T-helper 1 cell treated with Interleukin-12 subunit alpha and Interleukin-12 subunit beta and Interleukin-4 antibody, amounts not matched to agents 30 μg/mL and 1 μg/mL, for 36 hours (primary cell): ENCODE measurements at regions not wholly inside any gene's neighbourhood (a gene's known extent, or its start where the extent isn't known, plus 50 kb on each side); places are given as distances from the start of the nearest gene placed in this dataset.
"Not testable (repeated sequence)": the region's sequence is repeated elsewhere in the genome, so short reads cannot be mapped to it uniquely, and the experiment has no call there.

ENCODE experiments used
- H3K27ac Mint-ChIP-seq: one replicate; pipeline ENCODE4 v1.8.0; 2021; ENCODE audit warnings: mild to moderate bottlenecking, mixed read lengths
- H3K27me3 Mint-ChIP-seq: one replicate; pipeline ENCODE4 v1.8.0; 2021; ENCODE audit warnings: low read depth, mixed read lengths
- H3K36me3 Mint-ChIP-seq: one replicate; pipeline ENCODE4 v1.8.0; 2021; ENCODE audit warnings: low read depth, mixed read lengths
- H3K4me1 Mint-ChIP-seq: one replicate; pipeline ENCODE4 v1.8.0; 2021; ENCODE audit warnings: low read depth, mixed read lengths
- H3K4me3 Mint-ChIP-seq: one replicate; pipeline ENCODE4 v1.8.0; 2021; ENCODE audit warnings: mild to moderate bottlenecking, moderate library complexity, mixed read lengths
- H3K9me3 Mint-ChIP-seq: one replicate; pipeline ENCODE4 v1.8.0; 2021; ENCODE audit warnings: mixed read lengths

DNA sequence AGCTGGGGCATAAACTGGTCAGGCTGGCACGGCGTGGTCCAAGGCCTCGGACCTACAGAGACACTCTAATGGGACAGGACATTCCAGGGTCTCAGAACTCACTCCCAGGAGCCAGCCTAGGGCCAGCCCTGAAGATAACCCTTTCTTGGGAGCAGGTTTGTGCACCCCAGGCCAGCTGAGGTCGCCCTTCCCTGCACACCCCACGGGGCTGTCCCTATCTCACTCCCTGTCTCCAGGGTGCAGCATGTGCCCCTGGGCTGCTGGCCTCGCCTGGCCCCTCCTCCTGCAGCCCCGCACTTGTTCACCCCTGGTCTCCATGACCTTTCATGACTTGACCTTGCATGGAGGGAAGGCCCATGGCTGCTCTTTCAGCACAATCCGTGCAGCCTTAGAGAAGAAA lies 1321.8 kb downstream of the BRD1 start:
- H3K36me3 Mint-ChIP-seq: no peaks in the 10 kb centered on the region
- H3K27me3 Mint-ChIP-seq: no peaks in the 10 kb centered on the region
- no peak overlapping the region for H3K27ac Mint-ChIP-seq
- H3K4me1 Mint-ChIP-seq: no peaks in the 10 kb centered on the region
- no peaks in the 10 kb centered on the region for H3K9me3 Mint-ChIP-seq
- H3K4me3 Mint-ChIP-seq: no peak overlapping the region

DNA sequence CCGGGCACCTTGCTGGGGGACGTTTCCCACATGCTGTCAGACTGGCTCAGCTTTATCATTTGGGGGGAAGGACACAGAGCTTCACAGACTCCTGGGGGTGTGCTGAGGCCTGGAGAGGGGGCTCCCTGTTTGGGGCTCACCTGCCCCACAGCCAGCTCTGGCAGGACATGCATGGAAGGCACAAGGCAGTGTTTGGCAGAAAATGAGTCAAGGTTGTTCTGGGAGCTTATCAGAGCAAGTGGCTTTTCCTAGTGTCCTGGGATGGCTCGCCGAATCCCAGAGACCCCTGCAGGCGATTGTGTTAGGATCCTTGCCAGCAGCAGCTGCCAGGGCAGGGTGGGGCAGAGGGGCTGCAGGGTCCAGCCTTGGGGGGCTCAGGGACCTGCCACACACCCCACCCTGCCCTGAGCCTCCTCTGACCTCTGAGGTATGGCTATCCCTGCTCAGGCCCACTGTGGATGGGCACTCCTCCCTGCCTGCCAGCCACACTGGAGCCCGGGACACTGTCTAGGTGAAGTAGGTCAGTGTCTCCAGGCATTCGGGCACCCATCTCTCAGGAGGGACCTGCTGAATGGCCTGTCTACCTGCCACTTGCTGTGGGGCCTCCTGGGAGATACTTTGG lies 1323.0 kb downstream of the BRD1 start:
- Mint-ChIP-seq H3K27me3 (no peaks in the 10 kb centered on the region), H3K36me3 (no peaks in the 10 kb centered on the region), H3K9me3 (no peaks in the 10 kb centered on the region), H3K4me3 (no peak overlapping the region), H3K4me1 (no peaks in the 10 kb centered on the region), H3K27ac (no peak overlapping the region)

DNA sequence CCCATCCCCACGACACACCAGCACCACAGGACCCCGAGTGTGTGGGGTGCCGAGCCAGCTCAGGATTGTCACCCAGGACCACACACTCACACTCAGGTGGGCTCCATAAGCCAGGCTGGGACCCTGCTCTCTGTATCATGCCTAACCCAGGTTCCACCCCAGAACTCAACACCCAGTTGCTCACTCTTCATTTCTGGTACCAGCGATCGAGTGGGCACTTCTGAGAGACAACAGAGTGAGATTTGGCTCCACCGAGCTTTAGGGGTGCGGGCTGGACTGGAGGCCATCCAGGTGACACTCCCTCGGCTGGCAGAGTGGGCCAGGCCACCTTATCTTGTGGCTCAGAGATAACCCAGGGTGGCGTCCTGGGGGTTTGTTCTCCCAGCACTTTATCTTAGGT lies 1323.8 kb downstream of the BRD1 start:
- Mint-ChIP-seq H3K9me3 (no peaks in the 10 kb centered on the region), H3K36me3 (no peaks in the 10 kb centered on the region), H3K27me3 (no peaks in the 10 kb centered on the region), H3K27ac (no peak overlapping the region), H3K4me1 (no peaks in the 10 kb centered on the region), H3K4me3 (no peak overlapping the region)

DNA sequence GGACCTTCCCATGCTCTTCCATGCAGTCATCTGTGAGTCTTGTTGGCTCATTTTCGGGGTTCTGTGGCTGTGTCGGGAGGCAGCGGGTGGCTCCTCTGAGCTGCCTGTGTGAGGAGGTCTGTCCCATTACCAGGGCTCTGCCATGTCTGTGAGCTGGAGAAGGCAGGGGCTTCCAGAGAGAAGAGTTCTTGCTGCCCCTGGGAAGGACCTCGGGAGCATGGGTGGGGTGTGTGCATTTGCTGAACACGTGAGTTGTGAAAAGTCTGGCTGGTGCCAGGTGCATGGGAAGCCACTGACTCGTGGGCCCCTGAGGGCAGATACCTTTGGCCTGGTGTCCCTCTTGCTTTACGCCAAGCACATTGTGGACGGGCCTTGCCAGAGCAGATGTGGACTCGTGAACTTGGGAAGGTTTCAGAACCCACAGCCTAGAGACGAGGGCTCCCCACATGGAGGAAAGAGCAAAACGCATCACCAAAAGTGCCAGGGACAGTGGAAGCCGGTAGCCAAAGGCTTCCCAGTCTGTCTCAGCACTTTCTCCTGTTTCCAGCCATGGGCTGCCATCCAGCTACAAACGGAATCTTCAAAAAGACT lies 1324.5 kb downstream of the BRD1 start:
- no peaks in the 10 kb centered on the region for H3K4me1 Mint-ChIP-seq
- no peaks in the 10 kb centered on the region for H3K9me3 Mint-ChIP-seq
- H3K36me3 Mint-ChIP-seq: no peaks in the 10 kb centered on the region
- no peak overlapping the region for H3K27ac Mint-ChIP-seq
- no peaks in the 10 kb centered on the region for H3K27me3 Mint-ChIP-seq
- H3K4me3 Mint-ChIP-seq: no peak overlapping the region

DNA sequence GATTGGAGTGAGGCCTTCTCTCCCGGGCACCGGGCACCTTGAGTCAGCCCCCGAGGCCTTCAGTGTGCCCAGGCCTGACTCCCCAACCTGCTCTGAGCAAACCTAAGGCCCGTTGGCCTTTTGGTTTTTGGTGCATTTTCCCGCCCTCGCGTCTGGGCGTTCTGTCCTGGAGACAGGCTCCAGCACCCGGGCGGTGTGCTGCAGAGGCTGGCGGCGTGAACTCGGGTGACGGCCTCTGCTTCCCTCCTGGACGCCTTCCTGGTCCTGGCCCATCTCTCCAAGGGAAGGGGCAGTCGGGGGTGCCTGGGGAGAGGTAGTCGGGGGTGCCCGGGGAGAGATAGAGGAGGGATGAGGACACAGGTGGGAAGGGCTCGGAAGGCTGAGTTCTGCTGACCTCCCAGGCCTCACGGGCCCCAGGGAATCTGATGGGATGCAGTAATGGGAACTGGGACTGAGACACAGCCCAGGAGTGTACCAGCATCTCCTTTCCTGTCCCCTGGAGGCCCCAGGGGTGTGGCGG lies 1326.4 kb downstream of the BRD1 start:
- H3K4me1 Mint-ChIP-seq: no peaks in the 10 kb centered on the region
- no peak overlapping the region for H3K27ac Mint-ChIP-seq
- no peaks in the 10 kb centered on the region for H3K9me3 Mint-ChIP-seq
- H3K27me3 Mint-ChIP-seq: no peaks in the 10 kb centered on the region
- H3K36me3 Mint-ChIP-seq: no peaks in the 10 kb centered on the region
- H3K4me3 Mint-ChIP-seq: no peak overlapping the region

DNA sequence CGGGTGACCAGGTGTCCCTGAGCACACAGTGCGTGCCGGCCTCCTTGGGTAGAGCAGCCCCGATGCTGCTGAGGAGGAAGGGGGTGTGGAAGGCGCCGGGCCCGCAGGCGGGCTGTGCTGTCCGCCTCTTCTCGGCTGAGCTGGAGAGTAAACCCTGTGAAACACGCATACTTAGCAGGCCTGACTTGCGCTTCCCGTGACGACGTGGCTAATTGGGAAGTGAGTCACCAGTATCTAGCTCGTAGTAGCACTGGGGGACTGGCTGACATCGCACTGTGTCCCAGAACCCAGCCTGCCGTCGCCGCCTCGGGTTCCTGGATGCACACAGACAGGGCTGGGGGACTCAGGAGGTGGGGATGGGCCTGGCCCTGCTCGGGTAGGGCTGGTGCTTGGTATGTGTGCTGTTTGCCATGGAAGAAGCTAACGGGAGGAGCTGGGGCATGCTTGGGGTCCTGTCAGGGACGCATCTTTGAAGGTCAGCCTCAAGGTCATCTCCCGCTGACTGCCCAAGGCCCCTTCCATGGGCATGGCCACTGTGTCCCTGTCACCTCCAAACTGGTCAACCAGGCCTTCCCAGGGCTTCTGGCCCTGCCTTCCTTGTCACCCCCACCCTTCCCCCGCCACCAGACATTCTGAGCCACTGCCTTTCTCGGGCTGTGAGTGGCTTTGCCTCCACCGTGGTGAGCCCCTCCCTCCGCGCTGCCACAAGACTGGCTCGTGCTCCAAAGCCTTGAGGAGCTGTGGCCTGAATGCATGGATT lies 1327.0 kb downstream of the BRD1 start:
- no peak overlapping the region for H3K27ac Mint-ChIP-seq
- no peaks in the 10 kb centered on the region for H3K4me1 Mint-ChIP-seq
- H3K9me3 Mint-ChIP-seq: no peaks in the 10 kb centered on the region
- no peak overlapping the region for H3K4me3 Mint-ChIP-seq
- H3K27me3 Mint-ChIP-seq: no peaks in the 10 kb centered on the region
- no peaks in the 10 kb centered on the region for H3K36me3 Mint-ChIP-seq

DNA sequence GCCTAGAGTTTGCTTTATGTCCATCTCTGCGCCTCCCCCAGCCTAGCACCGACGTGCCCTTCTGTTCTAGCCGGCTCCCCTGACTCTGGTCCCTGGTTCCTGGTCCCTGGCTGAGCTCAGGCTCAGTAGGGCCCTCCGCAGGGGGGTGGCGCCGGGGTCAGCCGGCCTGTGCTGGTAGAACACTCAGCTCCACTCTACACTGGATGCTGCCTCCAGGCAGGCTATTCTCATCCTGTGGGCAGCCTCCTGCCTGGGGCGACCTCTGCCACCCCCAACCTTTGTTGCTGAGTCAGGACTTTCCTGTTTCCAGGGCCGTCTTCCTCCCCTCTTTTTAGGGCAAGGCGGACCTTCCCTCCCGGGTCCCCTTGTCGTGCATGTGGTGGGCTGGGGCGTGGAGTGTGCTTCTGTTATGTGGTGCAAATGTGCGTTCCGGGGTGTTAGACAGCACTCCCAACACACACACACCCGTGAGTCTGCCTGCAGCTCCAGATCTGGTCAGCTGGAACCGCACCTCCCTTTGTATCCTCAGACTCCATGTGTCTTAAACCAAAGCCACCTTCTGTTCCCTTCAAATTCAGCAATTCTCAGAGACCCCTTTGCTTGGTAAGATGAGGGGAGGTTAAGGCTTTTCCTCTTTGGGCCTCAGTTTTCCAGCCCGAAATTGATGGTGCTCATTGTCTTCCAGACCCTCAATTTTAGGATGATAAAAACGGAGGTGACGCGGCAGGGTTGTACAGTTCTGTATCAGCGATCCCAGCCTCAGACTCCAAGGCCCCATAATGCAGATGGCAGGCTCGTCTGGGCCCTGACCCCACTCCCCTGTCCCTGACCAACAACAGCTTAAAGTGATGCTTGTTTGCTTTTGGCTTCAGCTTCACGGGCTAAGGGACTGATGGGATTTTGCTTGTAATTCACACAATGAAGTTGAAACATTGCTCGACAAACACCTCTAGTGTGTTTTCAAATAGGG lies 1327.9 kb downstream of the BRD1 start:
- Mint-ChIP-seq H3K36me3 (no peaks in the 10 kb centered on the region), H3K27ac (no peak overlapping the region), H3K9me3 (no peaks in the 10 kb centered on the region), H3K4me1 (no peaks in the 10 kb centered on the region), H3K27me3 (no peaks in the 10 kb centered on the region), H3K4me3 (no peak overlapping the region)

DNA sequence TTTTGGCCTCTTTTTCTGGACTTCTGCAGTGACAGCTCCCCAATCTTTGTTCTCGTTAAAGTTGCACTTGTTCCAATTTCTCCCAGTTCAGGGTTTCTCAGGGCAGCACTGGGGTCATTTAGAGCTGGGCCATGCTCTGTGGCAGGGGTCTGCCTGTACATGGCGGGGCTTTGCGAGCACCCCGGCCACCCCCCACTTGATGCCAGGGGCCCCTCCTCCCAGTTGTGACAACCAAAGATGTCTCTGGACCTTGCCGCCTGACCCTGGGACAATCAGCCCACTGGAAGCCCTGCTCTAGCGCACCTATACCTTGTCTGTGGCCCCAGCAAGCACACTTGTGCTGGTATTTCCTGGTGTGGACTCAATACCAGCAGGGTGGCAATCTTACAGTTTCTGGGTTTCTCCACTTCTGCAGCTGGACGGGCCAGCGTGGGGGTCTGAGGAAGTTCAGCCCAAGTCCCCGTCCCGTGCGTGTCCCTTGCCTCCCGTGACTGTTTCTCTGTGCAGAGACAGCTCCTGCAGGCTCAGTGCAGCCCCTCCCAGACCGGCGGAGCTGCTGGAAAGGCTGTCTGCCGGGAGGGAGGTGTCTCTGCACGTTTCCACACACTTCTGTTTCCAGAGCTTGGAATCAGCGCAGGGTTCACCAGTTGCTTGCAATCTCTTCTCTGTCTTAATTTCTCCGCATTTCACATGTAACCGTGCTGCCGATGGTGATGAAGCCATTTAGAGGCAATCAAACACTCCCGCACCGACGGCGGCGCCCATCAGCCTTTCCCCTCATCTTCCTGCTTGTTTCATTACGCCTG lies 1328.9 kb downstream of the BRD1 start:
- H3K27ac Mint-ChIP-seq: no peak overlapping the region
- H3K4me1 Mint-ChIP-seq: no peaks in the 10 kb centered on the region
- no peaks in the 10 kb centered on the region for H3K36me3 Mint-ChIP-seq
- peaks cover 5% of the 10 kb centered on the region for H3K27me3 Mint-ChIP-seq
- no peaks in the 10 kb centered on the region for H3K9me3 Mint-ChIP-seq
- no peak overlapping the region for H3K4me3 Mint-ChIP-seq

DNA sequence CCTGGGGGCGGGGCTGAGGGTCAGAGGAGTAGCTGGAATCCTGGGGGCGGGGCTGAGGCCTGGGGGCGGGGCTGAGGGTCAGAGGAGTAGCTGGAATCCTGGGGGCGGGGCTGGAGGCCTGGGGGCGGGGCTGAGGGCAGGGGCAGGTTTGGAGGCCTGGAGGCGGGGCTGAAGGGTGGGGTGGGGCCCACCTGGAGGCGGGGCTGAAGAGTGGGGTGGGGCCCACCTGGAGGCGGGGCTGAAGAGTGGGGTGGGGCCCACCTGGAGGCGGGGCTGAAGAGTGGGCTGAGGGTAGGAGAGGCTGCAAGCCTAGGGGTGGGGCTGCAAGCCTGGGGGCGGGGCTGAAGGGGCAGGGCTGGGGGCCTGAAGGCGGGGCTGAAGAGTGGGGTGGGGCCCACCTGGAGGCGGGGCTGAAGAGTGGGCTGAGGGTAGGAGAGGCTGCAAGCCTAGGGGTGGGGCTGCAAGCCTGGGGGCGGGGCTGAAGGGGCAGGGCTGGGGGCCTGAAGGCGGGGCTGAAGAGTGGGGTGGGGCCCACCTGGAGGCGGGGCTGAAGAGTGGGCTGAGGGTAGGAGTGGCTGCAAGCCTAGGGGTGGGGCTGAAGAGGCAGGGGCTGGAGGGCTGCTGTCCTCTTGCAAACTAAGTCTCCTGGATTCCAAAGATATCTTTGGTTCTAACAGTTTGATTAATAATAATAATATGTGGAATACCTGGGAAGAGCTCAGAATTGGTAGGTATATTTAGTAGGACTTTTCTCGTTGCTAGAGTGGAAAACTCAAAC lies 1329.7 kb downstream of the BRD1 start:
- H3K27ac Mint-ChIP-seq: not testable (repeated sequence)

DNA sequence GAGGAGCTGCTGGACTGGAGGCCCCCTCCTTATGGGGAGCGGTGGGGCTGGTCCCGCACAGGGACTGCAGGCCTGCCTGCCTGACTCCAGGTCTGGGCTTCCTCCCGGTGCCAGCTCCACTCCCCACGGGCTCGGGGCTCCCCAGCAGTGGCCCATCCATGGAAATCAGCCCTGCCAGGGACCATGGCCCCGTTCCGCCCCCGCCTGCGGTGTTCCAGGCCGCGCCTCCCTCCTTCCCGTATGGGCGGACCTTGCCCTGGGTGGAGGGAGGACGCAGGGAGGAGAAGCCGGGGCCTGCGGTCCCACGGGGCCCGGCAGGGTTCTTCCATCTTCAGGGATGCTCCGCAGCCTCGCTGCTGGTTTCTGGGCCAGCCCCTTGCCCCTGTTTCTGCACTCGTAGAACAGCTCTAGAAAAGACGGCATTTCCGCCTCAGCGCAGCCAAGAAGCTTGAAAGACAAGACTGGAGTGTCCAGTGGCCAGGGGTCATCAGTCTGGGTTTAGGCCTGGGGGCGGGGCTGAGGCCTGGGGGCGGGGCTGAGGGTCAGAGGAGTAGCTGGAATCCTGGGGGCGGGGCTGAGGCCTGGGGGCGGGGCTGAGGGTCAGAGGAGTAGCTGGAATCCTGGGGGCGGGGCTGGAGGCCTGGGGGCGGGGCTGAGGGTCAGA lies 1330.6 kb downstream of the BRD1 start:
- no peak overlapping the region for H3K4me3 Mint-ChIP-seq
- no peaks in the 10 kb centered on the region for H3K9me3 Mint-ChIP-seq
- H3K4me1 Mint-ChIP-seq: no peaks in the 10 kb centered on the region
- no peaks in the 10 kb centered on the region for H3K36me3 Mint-ChIP-seq
- no peak overlapping the region for H3K27ac Mint-ChIP-seq
- H3K27me3 Mint-ChIP-seq: peaks cover 18% of the 10 kb centered on the region

More for the DNA sequence above, 1329.7 kb downstream of the BRD1 start:
- H3K9me3 Mint-ChIP-seq, H3K4me3 Mint-ChIP-seq, H3K4me1 Mint-ChIP-seq, H3K36me3 Mint-ChIP-seq: not testable (repeated sequence)
- peaks cover 10% of the 10 kb centered on the region for H3K27me3 Mint-ChIP-seq

DNA sequence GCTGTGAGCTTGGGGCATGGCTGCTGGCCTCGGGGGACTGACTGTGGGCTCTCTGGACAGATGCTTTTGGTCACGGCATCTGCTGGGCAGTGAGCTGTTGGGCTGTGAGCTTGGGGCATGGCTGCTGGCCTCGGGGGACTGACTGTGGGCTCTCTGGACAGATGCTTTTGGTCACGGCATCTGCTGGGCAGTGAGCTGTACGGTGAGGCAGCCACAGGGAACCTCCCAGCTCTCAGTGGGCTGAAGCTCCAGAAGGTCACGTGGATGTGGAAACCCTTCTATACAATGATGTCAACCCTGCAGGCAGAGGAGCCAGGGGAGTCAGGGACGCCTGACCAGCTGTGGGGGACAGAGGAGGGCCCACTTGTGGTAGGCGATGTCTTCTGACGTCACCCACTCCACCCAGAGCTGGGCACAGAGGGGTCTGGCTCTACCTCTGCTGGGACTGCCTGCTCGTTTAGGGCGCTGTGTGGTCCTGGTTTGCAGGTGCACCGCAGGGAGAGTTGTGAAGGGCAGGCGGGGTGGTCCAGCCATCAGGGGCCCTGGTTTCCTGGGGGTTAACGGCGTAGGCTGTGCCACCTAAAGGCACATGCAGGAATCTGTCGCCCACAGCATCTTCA lies 1331.3 kb downstream of the BRD1 start:
- Mint-ChIP-seq H3K9me3 (no peaks in the 10 kb centered on the region), H3K27ac (no peak overlapping the region), H3K4me3 (no peak overlapping the region), H3K4me1 (no peaks in the 10 kb centered on the region), H3K36me3 (no peaks in the 10 kb centered on the region), H3K27me3 (peaks cover 26% of the 10 kb centered on the region)

DNA sequence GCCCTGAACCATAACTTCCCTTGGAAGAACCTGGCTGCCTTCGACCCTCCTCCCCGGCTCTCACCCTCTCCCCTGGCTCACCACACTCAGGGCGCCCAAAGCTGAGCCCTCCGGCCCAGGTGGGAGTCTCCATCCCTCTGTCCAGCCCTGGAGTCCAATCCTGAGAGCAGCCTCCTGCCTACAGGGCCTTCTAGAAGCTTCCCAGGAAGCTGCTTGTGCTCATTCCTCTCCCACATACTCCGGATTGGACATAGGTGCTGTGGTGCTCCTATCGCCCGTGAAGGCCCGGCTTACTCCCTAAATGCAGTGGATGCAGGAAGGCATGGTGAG lies 1332.0 kb downstream of the BRD1 start:
- Mint-ChIP-seq H3K4me3 (no peak overlapping the region), H3K36me3 (no peaks in the 10 kb centered on the region), H3K27me3 (peaks cover 32% of the 10 kb centered on the region), H3K27ac (no peak overlapping the region), H3K4me1 (no peaks in the 10 kb centered on the region), H3K9me3 (no peaks in the 10 kb centered on the region)
